LNCAP (cell line): ENCODE measurements at regions not wholly inside any gene's neighbourhood (a gene's known extent, or its start where the extent isn't known, plus 50 kb on each side); places are given as distances from the start of the nearest gene placed in this dataset.

Source experiments
- TF ChIP-seq, protein P1 (sequence below): fragments of 450-650 bp; IDR thresholded peaks from 2 replicates; pipeline ENCODE4 v1.5.1; 2017; ENCODE audit warnings: mild to moderate bottlenecking

DNA sequence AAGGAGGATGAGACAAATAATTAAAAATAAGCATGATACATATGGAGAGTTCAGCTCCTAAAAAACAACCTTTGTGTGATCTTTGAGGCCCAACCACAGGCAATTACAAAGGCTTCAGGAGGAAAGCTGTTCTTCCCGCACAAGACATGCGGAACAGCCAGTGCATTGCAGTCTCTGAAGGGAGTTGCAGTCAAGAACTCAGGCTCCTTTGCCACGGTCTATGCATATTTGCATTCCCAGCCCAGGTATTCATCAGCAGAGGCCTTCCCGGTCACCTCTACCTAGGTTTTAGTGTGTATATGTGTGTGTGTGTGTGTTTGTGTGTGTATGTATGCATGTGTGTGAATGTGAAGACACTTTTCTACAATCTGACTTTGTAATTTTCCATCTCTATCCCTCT, 600.6 kb upstream of the PCDH10 start:
- TF ChIP-seq, protein P1, sequence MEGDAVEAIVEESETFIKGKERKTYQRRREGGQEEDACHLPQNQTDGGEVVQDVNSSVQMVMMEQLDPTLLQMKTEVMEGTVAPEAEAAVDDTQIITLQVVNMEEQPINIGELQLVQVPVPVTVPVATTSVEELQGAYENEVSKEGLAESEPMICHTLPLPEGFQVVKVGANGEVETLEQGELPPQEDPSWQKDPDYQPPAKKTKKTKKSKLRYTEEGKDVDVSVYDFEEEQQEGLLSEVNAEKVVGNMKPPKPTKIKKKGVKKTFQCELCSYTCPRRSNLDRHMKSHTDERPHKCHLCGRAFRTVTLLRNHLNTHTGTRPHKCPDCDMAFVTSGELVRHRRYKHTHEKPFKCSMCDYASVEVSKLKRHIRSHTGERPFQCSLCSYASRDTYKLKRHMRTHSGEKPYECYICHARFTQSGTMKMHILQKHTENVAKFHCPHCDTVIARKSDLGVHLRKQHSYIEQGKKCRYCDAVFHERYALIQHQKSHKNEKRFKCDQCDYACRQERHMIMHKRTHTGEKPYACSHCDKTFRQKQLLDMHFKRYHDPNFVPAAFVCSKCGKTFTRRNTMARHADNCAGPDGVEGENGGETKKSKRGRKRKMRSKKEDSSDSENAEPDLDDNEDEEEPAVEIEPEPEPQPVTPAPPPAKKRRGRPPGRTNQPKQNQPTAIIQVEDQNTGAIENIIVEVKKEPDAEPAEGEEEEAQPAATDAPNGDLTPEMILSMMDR: no peak

DNA sequence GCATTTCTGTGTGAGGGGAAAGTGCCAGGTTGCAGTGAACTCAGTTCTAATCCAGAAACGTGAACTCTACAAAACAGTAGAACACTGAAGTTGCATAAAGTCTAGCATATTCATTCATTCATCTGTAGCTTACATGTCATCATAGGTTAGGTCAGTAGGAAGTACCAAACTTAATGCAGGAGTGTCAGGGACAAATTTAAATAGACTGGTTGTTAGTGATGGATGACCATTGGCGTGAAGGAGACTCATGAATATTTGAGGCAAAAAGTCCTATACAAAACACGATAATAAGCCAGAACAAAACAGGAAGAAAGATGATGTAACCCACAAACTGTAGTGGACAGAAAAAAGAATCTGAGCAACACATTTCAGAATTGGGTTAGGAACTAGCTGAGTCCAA, 592.8 kb upstream of the PCDH10 start:
- TF ChIP-seq, protein P1: no peak

DNA sequence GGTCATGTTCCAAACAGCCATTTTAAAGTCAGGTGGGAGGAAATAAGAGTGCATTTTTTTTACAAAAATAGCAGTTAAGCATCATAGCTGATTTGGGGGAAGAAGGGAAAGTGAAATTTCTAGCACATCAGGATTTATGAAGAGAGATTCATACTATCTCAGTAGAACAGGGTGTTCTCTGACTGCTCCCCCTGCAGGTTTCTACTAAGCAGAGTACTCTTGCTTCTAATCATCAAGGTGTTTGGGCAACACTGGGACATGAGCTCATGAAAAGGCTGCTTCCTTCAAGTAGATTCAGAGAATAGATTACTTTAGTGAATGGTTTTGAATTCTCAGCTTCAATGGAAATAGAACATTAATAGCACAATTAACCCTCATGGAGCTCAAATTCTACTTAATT, 591.4 kb upstream of the PCDH10 start:
- TF ChIP-seq, protein P1: peak; percentile 31; the same call in 1 of the 2 replicates

DNA sequence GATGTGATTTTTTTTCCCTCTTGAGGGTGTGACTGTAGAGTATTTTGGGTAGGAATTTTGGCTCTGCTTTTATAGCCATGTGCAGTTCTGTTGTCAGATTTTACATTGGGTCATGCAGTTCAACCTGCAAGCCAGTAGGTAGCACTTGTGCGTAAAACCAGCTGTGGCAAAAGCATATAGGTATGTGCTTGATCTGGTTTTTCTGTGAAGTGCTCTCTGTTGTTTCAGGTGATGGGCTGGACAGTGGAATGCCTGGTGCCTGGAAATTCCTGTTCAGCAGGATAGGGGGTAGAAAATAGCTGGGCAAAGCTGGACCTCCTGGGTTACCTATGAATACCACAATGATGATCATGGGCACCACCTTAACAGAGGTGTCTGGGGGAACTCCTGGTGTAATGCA, 584.2 kb upstream of the PCDH10 start:
- TF ChIP-seq, protein P1: peak; percentile 32; the same call in 1 of the 2 replicates

DNA sequence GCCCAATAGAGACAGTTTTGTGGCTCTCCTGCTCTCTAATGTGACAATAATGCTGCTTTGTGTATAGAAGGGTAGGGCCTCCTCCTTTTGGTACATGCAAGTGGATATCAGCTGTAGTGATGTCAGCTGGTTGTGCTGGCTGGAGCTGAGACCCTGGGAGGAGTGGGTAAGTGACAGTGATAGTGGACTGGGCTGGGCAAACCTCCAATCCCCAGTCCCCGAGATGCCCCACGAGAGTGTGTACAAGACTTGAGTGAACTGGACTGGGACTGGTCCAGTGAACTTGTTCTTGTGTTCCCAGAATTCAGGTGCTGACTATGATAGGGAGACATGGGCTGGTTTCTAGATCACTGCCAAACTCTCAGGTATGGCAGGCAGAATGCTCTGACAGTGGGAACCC, 583.6 kb upstream of the PCDH10 start:
- TF ChIP-seq, protein P1: no peak

DNA sequence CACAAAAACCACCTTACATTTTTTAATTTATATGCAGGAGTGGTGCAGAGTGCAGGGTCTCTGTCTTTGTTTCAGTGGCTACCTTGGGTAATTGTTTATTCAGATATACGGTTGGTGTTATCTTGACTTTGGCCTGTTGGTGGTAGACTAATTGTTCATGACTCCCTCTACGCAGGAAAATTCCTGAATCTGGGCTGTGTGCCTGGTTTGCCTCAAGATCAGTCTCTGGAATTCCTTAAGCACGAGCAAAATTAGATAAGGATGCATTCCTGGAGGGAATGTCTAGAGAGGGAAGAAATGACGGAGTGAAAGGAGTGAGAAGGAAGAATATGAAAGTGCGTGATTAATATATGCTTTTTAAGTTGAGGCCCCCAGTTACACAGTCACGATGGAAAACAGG, 576.9 kb upstream of the PCDH10 start:
- TF ChIP-seq, protein P1: no peak

DNA sequence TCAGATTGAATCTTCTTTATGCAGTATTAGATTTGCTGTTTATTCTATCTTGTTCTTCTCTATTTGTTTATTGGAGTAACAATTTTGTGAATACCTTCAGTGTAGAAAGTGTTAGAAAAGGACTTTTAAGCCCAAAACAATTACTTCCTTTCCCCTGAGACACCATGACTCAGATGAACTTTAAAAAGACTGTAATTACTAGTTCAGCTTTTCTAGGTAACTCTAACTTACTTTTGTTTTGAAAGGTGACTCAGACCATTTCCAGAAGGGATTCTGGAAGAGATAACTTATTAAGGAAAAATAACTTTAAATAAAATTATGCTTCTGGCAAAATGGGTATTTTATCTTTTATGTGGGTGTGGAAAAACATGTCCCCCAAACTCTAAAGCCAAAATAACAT, 561.5 kb upstream of the PCDH10 start:
- TF ChIP-seq, protein P1: no peak

DNA sequence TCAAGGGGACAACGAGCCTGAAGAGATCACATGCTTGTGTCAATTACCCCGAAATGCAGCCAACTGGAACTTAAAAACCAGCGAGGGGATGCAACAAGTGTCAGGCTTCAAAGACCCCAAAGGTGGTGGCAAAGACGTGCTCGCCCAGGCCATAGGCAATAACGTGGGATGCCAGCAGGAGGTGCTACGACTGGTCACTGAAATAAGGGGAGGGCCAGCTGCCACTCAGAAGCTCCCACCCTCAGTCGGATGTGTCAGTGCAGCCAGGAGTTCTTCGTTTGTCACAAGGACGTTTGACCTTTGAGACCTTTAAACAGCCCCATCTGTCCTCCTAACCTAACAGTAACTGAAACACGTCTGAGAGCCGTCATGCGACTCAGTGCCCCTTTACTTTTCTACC, 556.8 kb upstream of the PCDH10 start:
- TF ChIP-seq, protein P1: no peak
